AG08396 (cell line): ENCODE measurements at regions not wholly inside any gene's neighbourhood (a gene's known extent, or its start where the extent isn't known, plus 50 kb on each side); places are given as distances from the start of the nearest gene placed in this dataset.
"Not testable (repeated sequence)": the region's sequence is repeated elsewhere in the genome, so short reads cannot be mapped to it uniquely, and the experiment has no call there.

Experiments used
- DNase-seq: peaks from one replicate; pipeline ENCODE4 v3.0.0; 2012; ENCODE audit warnings: low spot score, mixed read lengths

DNA sequence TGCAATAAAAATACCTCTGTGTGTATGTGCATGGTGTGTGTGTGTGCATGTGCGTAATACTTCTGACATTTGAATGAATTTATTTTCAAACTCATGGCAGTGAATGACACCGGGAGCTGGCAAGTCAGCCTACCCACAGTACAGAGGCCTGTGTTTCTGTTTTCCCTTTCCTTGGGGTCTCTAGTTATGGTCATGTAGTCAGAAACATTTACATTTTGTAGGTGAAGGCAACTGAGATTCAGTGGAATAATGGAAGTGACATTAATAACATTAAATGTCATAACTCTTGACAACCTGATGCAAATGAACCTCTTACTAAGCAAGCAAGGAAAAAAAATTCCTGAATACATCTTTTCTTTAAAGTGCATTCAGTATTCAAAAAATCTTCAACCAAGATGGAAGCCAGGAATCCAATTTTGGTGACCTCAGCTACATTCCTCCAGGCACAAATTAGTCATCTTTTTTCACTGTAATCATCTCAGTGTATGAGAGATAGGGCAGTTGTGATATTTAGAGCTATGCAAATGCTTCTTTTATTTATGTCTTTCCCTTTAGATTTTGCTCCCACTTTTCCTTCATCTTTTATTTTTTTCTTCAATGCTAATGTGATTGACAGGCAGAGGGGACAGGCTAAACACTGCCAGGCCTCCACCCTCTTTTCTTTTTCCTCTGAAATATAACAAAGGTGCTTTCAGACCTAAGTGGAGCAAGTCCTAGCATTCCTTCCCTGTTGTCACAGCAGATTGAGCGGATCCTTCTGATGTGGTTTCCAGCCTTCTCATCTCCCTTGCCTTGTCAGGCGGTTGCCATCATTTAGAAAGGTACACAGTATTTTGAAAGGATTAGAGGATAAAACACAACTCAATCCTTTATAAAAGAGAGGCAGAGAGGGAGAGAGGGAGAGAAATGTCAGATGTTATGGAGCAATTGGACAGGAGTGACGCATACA, 569.8 kb upstream of the ADAMTS16 start:
- DNase-seq = no peak

DNA sequence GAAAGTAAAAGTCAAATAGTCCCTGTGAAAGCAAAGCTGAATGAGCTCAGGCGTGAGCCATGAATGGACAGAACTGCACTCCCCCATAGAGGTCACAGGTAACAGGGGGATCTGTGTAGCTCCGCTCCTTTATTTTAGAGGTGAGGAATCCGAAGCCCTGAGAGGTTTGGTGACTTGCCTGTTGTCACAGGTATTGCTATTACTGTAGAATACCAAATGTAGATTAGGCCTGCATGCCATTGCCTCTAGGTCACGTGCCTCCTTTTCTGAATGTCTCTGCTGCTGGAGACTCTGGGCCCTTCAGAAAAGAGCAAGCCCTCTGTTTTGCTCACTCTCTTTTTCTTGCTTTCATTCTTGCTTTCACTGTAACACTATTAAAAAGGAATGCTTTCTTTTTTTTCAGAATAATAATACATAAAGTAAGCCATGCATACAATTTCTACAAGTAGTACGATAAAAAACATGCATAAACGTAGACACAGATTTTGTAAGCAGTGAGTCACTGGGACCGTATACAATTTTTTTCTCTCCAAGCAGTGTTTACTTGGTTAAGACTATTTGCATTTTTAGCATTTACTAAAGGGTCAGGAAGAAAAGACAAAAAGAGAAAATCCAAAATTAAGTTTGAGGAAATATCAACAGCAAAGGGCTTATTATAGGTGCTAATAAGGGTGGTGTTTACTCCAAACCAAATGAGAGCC, 568.7 kb upstream of the ADAMTS16 start:
- DNase-seq = no peak

DNA sequence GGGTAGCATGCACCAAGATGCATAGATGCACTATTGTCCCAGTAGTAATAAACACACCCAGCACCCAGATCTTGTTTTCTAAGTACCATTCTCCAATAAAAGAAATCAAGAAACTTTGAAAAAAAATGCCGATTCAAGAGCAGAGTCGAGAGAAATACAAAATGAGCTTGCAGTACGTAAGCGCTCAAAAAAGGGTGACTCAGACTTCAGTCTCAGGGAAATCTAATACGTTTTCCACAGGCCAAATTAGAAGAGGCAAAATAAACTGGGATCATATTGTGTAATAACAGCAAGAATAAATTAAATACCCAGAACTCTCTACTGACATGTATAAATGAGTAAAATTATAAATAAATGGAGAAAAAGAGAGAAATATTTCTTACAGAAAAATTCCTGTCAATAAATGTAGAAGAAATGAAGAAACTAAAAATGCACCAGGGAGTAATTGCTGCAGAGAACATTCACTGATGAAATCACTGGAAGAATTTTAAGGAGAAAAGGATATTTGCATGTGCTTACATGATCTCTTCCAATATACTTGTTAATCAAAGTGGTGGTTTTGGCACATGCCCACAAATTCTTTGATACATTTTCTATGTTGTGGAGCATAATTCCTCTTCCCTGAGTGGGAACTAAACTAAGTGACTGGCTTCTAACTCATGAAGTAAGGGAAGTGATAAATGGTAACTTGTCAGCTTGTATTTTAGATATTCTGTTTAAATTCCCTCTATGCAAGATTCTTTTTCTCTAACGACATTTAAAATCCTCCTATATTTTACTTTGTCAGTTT, 567.6 kb upstream of the ADAMTS16 start:
- DNase-seq = no peak

DNA sequence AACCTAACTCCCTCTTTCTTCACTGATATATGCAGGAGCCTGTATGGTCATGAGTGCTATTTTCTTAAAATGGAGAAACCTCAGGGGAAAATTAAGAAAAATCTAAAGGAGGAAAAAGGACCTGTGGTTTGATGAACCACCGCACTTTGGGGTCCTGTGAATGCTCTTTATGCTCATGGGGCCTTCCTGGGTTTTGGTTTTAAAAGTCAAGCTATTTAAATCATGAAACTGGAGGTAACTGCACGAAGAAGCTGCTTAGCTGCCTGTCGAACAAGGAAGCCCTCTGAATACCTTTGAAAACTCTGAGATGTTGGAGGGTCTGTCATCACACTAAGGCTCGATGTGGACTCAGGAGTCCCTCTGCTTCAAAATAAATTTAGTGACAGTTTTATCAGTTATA, 564.5 kb upstream of the ADAMTS16 start:
- no peak for DNase-seq

DNA sequence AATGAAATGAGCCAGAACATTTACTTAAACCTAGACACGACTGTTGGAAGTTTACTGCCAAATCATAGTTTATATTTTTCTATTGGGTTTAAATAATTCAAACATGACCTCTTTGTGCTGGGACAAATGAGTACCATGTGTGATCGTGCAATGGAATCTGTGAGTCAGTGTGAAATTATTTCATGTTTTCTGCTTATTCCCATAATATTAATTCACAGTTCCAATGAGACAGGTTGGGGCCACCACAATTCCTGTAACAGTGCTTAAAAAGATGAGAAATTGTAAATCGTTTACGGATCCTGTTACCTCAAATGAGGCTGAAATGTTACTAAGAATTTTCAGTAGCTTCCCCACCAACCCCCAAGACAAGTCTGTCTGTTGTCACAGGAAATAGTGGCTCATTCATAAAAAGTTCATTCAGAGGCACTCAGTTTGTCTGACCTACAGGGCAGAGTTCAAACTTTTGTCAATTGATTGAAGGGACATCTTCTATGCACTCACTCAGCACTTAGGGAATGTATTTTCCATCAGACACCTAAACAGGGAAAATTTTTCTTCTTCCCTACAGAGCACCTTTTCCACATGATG, 563.9 kb upstream of the ADAMTS16 start:
- no peak for DNase-seq

DNA sequence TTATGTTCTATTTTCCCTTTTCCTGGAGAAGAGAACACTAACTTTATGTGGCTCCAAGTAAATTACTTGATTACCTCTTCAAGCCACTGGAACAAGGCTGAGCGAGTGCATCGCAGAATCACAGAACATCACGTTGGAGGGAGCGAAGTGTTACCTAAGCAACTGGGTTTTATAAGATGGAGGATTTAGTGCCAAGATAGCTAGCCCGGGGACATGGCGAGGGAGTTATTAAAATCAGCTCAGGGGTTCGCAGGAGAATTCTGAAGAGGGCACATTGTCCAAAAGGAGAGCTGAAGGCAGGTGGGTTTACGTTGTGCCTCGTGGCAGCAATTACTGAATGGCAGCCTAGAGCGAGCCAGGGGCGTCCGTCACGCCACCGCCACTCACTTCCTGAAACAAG, 563.2 kb upstream of the ADAMTS16 start:
- no peak for DNase-seq

DNA sequence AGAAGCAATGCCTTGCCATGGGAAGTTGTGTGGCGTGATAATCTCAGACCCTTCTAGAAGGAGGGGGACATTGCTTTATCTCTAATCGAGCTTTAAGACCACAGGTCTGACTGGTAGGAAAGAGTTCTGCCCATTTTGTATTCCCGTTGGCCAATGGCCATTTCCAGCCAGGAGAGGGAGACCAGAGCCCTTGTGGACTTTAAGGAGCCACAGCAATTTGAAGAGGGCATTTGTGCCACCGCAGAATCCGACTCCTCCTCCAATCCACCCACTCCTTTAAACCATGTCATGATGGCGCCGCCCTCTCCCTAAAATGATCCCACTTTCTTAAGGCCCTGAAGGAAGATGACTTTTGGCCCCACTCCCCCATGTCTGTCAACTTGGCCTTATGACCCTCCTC, 560.5 kb upstream of the ADAMTS16 start:
- no peak for DNase-seq

DNA sequence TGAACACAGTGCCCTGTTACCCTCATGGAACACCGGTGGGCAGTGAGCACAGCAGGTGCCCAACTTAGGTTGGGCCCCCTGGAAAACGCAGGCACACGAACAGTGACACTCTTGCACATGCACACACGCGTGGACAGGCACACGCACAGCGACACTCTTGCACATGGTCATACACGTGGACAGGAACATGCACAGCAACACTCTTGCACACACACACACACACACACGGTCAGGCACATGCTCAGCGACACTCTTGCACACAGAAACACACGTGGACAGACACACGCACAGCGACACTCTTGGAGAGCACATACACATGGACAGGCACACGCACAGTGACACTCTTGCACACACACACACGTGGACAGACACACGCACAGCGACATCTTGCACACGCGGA, 559.4 kb upstream of the ADAMTS16 start:
- DNase-seq = no peak

DNA sequence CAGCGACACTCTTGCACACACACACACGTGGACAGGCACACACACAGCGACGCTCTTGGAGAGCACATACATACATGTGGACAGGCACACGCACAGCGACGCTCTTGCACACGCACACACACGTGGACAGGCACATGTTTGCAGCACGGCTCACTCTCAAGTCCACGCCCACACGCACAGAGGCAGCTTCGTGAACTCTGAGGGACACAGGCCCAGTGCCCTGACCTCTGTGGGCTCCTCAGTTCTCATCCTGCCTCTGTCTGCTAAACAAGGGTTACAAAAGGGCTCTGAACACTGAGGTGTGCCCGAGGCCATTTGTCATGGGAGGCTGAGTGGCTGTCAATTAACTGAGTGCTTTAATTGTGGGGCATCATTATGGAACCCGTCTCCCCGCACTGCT, 558.8 kb upstream of the ADAMTS16 start:
- no peak for DNase-seq

DNA sequence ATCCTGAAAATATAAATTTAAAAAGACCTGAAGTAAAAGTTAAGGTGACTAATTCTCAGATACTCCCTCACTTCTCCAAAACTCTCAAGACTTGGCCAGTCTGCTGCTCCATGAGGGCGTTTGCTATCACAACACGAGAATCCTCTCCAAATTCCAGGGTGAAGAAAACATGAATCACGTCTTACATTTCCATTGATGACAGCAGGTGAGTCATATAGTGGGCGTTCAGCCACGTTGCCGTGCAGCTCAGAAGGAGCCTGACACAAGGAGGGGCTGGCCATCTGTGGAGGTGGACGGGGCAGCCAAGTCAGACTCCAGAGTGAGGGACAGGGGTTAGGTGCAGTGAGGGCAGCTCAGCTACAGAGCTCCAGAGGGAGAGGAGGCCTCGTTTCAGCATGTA, 555.1 kb upstream of the ADAMTS16 start:
- no peak for DNase-seq

DNA sequence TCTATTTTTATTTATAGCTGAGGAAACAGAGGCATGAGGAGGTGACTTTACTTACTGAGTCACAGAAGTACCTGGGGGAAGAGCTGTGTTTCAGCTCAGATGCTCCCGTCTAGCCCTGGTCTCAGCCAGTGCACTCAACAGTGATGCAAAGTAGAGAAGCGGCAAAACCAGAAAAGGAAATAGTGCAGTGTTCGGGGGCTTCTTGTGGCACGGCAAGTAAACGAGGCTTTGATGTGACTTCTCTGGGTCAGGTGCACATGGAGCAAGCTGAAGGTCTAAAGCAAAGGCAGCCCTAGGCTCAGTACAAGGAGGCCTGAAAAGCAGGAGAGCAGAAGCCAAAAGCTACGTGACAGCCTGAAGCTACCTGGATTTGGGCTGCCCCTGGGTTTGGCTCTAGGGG, 526.7 kb upstream of the ADAMTS16 start:
- DNase-seq = no peak

DNA sequence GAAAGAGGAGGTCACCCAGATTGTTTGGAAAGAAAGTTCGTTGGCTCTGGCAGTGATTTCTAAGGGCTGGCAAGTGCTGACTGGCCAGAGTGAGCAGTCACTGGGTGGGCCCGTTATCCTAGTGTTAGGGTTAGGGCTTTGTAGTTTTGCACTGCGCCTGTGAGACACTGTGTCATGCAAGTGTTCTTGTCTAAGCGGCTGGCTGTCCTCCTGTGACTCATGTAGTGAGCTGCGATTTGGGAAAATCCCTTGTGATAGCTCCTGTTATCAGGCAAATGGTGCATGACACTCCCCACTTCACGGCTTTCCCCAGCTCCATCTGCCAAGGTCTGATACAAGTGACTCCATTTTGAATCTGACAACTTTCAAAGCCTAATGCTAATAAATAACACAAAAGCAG, 526.0 kb upstream of the ADAMTS16 start:
- DNase-seq = no peak

DNA sequence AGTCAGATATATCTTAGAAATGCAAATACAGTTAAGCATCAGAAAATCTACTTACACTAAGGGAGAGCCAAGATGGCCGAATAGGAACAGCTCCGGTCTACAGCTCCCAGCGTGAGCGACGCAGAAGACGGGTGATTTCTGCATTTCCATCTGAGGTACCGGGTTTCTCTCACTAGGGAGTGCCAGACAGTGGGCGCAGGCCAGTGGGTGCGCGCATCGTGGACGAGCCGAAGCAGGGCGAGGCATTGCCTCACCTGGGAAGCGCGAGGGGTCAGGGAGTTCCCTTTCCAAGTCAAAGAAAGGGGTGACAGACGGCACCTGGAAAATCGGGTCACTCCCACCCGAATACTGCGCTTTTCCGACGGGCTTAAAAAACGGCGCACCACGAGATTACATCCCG, 524.8 kb upstream of the ADAMTS16 start:
- DNase-seq = not testable (repeated sequence)

DNA sequence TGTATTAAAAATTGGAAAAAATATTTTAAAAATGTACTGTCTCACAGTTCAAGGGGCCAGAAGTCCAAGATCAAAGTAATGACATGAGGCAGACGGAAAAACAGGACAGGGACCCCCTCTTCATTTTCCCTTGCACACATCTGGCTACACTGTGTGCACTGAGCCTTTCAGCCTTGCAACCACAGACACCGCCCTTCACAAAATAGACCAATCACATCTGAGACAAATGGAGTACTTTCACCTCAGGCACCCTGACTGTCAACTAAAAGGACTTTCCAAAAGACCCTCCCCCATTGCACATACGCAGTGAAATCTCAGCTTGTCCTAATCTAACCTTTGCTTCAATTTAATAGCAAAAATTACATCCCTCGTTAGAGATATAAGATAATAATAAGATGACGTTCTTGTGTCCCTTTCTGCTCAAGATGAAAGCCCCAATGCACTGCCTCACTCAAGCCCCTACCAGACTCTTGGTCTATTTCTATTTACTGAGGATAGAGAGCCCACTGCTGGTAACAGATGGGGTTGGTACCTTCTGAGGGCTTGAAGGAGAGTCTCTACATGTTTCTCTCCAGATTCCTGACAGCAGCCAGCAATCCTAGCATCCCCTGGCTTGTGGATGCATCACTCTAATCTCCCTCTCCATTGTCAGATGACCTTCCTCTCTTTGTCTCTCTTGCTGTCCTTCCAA, 514.8 kb upstream of the ADAMTS16 start:
- DNase-seq = no peak

DNA sequence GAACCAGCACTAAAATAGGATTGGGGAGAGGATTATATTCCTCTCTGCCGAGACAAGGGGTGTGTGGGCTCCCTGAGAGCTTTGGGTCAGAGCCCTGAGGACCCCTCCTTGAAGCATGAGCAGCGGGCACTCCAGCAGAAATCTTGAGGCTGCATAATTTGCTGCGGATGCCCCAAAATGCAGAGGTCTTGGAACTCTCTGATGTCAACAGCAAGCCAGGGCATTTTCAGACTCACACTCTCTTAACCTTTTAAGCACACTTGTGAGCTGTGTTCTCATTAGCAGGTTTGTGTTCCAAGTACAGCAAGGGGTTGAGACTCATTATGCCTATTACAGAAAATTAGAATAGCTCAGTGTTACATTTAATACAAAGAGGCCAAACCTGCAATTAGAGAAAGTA, 513.0 kb upstream of the ADAMTS16 start:
- DNase-seq = no peak

DNA sequence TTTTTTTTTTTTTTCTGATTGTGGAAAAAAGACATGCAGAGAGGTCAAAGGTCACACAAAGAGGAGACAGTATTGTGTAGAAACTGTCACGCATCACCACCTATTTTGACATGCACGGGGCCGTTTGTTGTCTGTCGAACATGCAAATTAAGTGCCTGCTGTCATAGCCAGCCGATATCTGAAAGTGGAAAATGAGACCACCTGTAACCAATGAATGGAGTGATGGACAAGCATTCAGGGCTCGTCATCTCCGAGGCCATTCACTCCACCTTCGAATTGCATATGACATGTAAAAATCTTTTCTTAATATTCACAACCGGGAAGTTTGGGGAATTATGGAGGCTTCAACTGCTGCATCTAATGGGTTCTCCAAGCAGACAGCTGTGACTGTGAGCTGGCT, 512.2 kb upstream of the ADAMTS16 start:
- no peak for DNase-seq

DNA sequence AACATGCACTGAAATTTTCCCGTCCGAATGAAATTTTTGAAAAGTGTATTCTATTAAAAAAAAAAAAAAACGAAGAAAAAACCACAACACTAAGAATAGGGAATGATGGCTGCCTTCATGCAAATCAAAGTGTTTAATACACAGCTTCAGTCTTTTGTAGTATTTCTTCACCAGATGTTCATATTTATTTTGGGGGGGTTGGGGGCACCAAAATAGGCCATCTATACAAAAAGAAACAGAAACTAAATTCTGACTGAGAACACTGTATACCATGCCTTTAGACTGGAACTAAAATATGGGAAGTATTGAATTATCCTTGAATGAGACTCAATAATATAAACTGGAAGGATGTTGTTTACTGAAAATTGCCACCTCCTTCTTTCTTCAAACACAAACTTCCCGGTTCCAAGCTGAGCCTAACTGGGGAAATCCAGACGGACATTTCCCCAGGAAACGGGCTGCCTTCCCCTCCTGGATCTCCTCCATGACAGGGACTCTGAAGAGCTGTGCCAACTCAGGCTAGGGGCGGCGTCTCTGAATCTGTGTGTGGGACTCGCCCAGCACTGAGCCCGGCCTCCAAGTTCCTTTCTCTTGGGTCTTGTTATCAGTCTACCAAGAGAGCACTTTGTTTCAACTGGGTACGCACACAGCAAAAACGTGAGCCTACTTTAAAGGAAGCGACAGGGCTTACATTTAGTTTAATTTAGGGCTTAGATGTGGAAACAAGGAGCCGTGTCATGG, 511.3 kb upstream of the ADAMTS16 start:
- no peak for DNase-seq

DNA sequence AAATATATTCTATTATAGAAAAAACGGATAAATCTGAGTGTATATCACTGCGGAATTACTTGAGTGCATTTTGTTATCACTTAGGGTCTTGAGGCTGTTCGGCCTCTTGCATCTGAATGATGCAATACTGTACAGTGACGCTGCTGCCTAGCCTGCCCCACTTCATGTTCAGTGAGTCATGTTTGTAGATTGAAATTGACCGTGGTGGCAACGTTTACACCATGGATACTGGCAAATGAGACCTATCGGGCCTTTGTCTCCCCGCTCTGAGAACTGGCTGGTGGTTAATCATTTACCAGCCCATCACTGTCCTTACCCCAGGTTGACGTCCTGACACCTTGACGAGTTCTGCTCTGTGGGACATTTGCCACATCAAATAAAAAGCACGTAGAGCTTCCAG, 510.1 kb upstream of the ADAMTS16 start:
- no peak for DNase-seq

DNA sequence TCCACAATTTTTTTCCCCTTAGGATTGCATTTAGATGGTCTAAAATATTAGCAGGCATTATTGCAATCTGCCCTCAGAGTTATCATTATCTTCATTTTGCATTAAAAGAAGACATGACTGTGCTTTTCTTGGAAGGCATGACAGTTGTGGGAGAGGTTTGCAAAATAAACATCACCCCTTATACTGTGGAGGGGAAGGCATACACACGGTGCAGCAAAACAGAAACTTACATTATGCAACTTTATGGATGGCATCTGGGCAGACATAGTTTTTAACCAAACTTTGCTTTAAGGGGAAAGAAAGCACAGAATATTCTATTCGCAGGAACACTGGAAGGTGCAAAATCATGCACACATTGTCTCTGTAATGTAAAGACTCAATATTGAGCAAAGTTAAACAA, 505.8 kb upstream of the ADAMTS16 start:
- DNase-seq = no peak

DNA sequence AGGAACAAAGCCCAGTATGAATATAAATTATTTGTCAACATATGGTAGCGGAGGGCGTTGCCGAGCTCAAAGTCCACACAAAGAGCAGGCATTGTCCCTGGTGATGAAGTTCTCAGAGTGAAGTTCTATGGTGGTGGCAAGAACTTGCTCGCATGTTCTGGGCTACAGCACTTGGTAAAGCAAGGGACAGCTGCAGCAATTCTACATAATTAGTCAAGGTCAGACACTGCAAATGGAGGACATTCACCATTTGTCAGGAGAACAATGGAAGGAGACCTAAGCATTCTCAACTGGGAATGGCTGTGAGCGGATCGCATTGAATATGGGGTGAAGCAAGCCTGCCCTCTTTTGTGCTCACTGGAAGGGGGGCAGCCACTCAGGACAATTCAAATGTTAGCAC, 503.8 kb upstream of the ADAMTS16 start:
- DNase-seq = no peak

DNA sequence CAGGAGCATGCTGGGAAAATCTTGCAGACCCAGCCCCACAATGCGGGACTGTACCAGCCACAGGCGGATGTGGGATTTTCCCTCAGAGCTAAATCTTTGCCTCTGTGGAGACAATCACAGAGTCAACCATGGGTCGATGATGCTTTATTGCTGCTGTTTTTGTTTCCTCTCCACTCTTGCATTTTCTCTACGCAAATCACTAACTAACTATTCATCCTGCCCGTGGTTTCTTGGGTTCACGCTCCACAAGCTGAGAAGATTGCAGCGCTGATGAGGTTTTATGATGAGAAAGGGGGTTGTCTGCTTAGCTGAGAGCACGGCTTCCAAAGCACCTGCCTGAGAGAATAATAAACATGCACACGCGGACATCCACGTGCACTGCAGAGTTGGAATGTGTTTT, 500.2 kb upstream of the ADAMTS16 start:
- DNase-seq = no peak
